ENCODE measurements at regions not wholly inside any gene's neighbourhood (a gene's known extent, or its start where the extent isn't known, plus 50 kb on each side); places are given as distances from the start of the nearest gene placed in this dataset.

GRCh38 chr4:177001271-177002175, 208.8 kb upstream of the VEGFC start:
- H3K27me3 ChIP-seq (replicated peaks; ENCODE audit: control insufficient read depth, insufficient read depth, low read length): no peaks in the 10 kb centered on the region
- H3K4me3 ChIP-seq (replicated peaks; ENCODE audit: low read depth, low read length): no peak overlapping the region
- DNase-seq (ENCODE audit: extremely low read depth, insufficient read length): no peak
- TF ChIP-seq, protein P1, sequence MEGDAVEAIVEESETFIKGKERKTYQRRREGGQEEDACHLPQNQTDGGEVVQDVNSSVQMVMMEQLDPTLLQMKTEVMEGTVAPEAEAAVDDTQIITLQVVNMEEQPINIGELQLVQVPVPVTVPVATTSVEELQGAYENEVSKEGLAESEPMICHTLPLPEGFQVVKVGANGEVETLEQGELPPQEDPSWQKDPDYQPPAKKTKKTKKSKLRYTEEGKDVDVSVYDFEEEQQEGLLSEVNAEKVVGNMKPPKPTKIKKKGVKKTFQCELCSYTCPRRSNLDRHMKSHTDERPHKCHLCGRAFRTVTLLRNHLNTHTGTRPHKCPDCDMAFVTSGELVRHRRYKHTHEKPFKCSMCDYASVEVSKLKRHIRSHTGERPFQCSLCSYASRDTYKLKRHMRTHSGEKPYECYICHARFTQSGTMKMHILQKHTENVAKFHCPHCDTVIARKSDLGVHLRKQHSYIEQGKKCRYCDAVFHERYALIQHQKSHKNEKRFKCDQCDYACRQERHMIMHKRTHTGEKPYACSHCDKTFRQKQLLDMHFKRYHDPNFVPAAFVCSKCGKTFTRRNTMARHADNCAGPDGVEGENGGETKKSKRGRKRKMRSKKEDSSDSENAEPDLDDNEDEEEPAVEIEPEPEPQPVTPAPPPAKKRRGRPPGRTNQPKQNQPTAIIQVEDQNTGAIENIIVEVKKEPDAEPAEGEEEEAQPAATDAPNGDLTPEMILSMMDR (IDR thresholded peaks at IDR 0.05; ENCODE audit: insufficient read depth, low read length, poor library complexity, severe bottlenecking): no peak
- H3K36me3 ChIP-seq (ENCODE audit: control insufficient read depth, insufficient read depth, low read length): no peaks in the 10 kb centered on the region

- TF ChIP-seq, protein P1 (IDR thresholded peaks at IDR 0.05; ENCODE audit: insufficient read depth, low read length, poor library complexity, severe bottlenecking): no peak
- DNase-seq (ENCODE audit: extremely low read depth, insufficient read length): no peak
- Histone ChIP-seq H3K4me3 (replicated peaks; ENCODE audit: low read depth, low read length) (no peak overlapping the region), H3K36me3 (ENCODE audit: control insufficient read depth, insufficient read depth, low read length) (no peaks in the 10 kb centered on the region), H3K27me3 (replicated peaks; ENCODE audit: control insufficient read depth, insufficient read depth, low read length) (no peaks in the 10 kb centered on the region)
Observed at GRCh38 chr4:177005674-177006230, 213.0 kb upstream of the VEGFC start.

GRCh38 chr4:177006331-177006730, 213.6 kb upstream of the VEGFC start:
- no peak for DNase-seq (ENCODE audit: extremely low read depth, insufficient read length)
- H3K36me3 ChIP-seq (ENCODE audit: control insufficient read depth, insufficient read depth, low read length): no peaks in the 10 kb centered on the region
- TF ChIP-seq, protein P1 (IDR thresholded peaks at IDR 0.05; ENCODE audit: insufficient read depth, low read length, poor library complexity, severe bottlenecking): no peak
- H3K27me3 ChIP-seq (replicated peaks; ENCODE audit: control insufficient read depth, insufficient read depth, low read length): no peaks in the 10 kb centered on the region
- H3K4me3 ChIP-seq (replicated peaks; ENCODE audit: low read depth, low read length): no peak overlapping the region

- no peak overlapping the region for H3K4me3 ChIP-seq (replicated peaks; ENCODE audit: low read depth, low read length)
- H3K27me3 ChIP-seq (replicated peaks; ENCODE audit: control insufficient read depth, insufficient read depth, low read length): no peaks in the 10 kb centered on the region
- DNase-seq (ENCODE audit: extremely low read depth, insufficient read length): no peak
- H3K36me3 ChIP-seq (ENCODE audit: control insufficient read depth, insufficient read depth, low read length): no peaks in the 10 kb centered on the region
- TF ChIP-seq, protein P1 (IDR thresholded peaks at IDR 0.05; ENCODE audit: insufficient read depth, low read length, poor library complexity, severe bottlenecking): no peak
Observed at GRCh38 chr4:177008071-177008835, 215.5 kb upstream of the VEGFC start.

- H3K27me3 ChIP-seq (replicated peaks; ENCODE audit: control insufficient read depth, insufficient read depth, low read length): no peaks in the 10 kb centered on the region
- H3K36me3 ChIP-seq (ENCODE audit: control insufficient read depth, insufficient read depth, low read length): no peaks in the 10 kb centered on the region
- no peak for DNase-seq (ENCODE audit: extremely low read depth, insufficient read length)
- no peak overlapping the region for H3K4me3 ChIP-seq (replicated peaks; ENCODE audit: low read depth, low read length)
- TF ChIP-seq, protein P1 (IDR thresholded peaks at IDR 0.05; ENCODE audit: insufficient read depth, low read length, poor library complexity, severe bottlenecking): no peak
Observed at GRCh38 chr4:177008836-177009501, 216.2 kb upstream of the VEGFC start.
